CD4-positive, alpha-beta T cell treated with Interleukin-4 for 4 hours (primary cell): ENCODE measurements at regions not wholly inside any gene's neighbourhood (a gene's known extent, or its start where the extent isn't known, plus 50 kb on each side); places are given as distances from the start of the nearest gene placed in this dataset.
"Not testable (repeated sequence)": the region's sequence is repeated elsewhere in the genome, so short reads cannot be mapped to it uniquely, and the experiment has no call there.

Experiments used
- DNase-seq: peaks from one replicate; pipeline ENCODE4 v3.0.0-alpha.2; 2020

- no peak for DNase-seq
Measured at GRCh38 chr20:11660673-11661072, 257.0 kb upstream of the BTBD3 start.

GRCh38 chr20:11671015-11671511, 246.6 kb upstream of the BTBD3 start:
- DNase-seq: no peak

- no peak for DNase-seq
Measured at GRCh38 chr20:11672959-11673358, 244.7 kb upstream of the BTBD3 start.

GRCh38 chr20:11675920-11676629, 241.6 kb upstream of the BTBD3 start:
- no peak for DNase-seq

GRCh38 chr20:11676630-11677287, 240.9 kb upstream of the BTBD3 start:
- DNase-seq: no peak

- no peak for DNase-seq
Measured at GRCh38 chr20:11677428-11677827, 240.3 kb upstream of the BTBD3 start.

- DNase-seq: no peak
Measured at GRCh38 chr20:11677836-11678235, 239.9 kb upstream of the BTBD3 start.

GRCh38 chr20:11682285-11682684, 235.4 kb upstream of the BTBD3 start:
- DNase-seq: no peak

GRCh38 chr20:11686195-11686594, 231.5 kb upstream of the BTBD3 start:
- DNase-seq: no peak

- DNase-seq: no peak
Measured at GRCh38 chr20:11686820-11687543, 230.7 kb upstream of the BTBD3 start.

- DNase-seq: no peak
Measured at GRCh38 chr20:11687546-11688292, 230.0 kb upstream of the BTBD3 start.

- no peak for DNase-seq
Measured at GRCh38 chr20:11689262-11689661, 228.4 kb upstream of the BTBD3 start.

- no peak for DNase-seq
Measured at GRCh38 chr20:11691766-11692165, 225.9 kb upstream of the BTBD3 start.

- no peak for DNase-seq
Measured at GRCh38 chr20:11692567-11692966, 225.1 kb upstream of the BTBD3 start.

- DNase-seq: no peak
Measured at GRCh38 chr20:11694467-11694866, 223.2 kb upstream of the BTBD3 start.

- DNase-seq: no peak
Measured at GRCh38 chr20:11697055-11697454, 220.6 kb upstream of the BTBD3 start.

GRCh38 chr20:11697646-11698045, 220.0 kb upstream of the BTBD3 start:
- no peak for DNase-seq

GRCh38 chr20:11698124-11698523, 219.6 kb upstream of the BTBD3 start:
- no peak for DNase-seq

- no peak for DNase-seq
Measured at GRCh38 chr20:11700831-11701230, 216.9 kb upstream of the BTBD3 start.

GRCh38 chr20:11702721-11703518, 214.8 kb upstream of the BTBD3 start:
- DNase-seq: no peak

- no peak for DNase-seq
Measured at GRCh38 chr20:11705512-11705911, 212.2 kb upstream of the BTBD3 start.

GRCh38 chr20:11708223-11708622, 209.5 kb upstream of the BTBD3 start:
- not testable (repeated sequence) for DNase-seq
